Gastrocnemius medialis (tissue), 4 donors: ENCODE measurements at regions not wholly inside any gene's neighbourhood (a gene's known extent, or its start where the extent isn't known, plus 50 kb on each side); places are given as distances from the start of the nearest gene placed in this dataset.

ENCODE experiments used
- CTCF ChIP-seq, 5 experiments: fragments of 450-650 bp in 3 of 5; fragments of 200-600 bp in 2 of 5; sonication (generic) in 2 of 5; IDR thresholded peaks in 4 of 5; conservative IDR thresholded peaks in 1 of 5; 1 replicate in 4 of 5; 2 replicates in 1 of 5; pipeline ENCODE4 v1.5.1; 2016 to 2019; ENCODE audit warnings: antibody characterized with exemption in 5 of 5, mild to moderate bottlenecking in 3 of 5, moderate library complexity in 3 of 5
- POLR2A ChIP-seq, 2 donors: fragments of 450-650 bp; IDR thresholded peaks; one replicate each; pipeline ENCODE4 v1.6.1; 2017; ENCODE audit warnings: antibody characterized with exemption in 2 of 2, mild to moderate bottlenecking in 2 of 2, moderate library complexity in 2 of 2

- TF ChIP-seq CTCF (IDR thresholded peaks at IDR 0.05 in 4 of 5, conservative IDR thresholded peaks at IDR 0.05 in 1 of 5) = no peak
- TF ChIP-seq POLR2A (IDR thresholded peaks at IDR 0.05) = no peak
Observed at GRCh38 chr9:119544492-119544891, 175.3 kb upstream of the BRINP1 start.
